ENCODE measurements at regions not wholly inside any gene's neighbourhood (a gene's known extent, or its start where the extent isn't known, plus 50 kb on each side); places are given as distances from the start of the nearest gene placed in this dataset.
"Not testable (repeated sequence)": the region's sequence is repeated elsewhere in the genome, so short reads cannot be mapped to it uniquely, and the experiment has no call there.

- H3K36me3 ChIP-seq; H3K9me3 ChIP-seq; intact Hi-C loops (cut with DNase I); ATAC-seq; DNase-seq; H3K4me1 ChIP-seq; H3K27me3 ChIP-seq; H3K4me3 ChIP-seq; H3K27ac ChIP-seq; FAIRE-seq: not testable (repeated sequence)
- 84 to 85% methylated on average over 7 of the region's 7 CpGs for WGBS, 2 donors
Observed at GRCh38 chr2:114018464-114018863, 128.6 kb downstream of the ACTR3 start.

DNA sequence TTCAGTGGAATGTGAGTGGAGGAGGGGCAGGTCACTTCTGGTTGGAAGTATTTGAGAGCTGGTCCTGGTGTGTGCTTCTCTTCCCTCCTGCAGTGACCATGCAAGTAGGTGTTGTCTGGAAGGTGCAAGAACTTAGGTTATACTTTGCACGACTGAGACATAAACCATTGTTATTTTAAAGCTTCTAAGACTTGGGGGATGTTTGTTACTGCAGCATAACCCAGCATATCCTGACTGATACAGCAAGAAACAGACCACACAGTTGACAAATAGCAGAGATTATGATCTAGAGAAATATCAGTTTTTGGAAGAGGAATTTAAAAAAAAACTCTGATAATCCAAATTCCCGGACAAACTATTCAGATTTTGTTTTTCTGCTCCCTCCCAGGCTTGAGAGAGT is 130.8 kb downstream of the ACTR3 start:
- TF ChIP-seq, protein P1, sequence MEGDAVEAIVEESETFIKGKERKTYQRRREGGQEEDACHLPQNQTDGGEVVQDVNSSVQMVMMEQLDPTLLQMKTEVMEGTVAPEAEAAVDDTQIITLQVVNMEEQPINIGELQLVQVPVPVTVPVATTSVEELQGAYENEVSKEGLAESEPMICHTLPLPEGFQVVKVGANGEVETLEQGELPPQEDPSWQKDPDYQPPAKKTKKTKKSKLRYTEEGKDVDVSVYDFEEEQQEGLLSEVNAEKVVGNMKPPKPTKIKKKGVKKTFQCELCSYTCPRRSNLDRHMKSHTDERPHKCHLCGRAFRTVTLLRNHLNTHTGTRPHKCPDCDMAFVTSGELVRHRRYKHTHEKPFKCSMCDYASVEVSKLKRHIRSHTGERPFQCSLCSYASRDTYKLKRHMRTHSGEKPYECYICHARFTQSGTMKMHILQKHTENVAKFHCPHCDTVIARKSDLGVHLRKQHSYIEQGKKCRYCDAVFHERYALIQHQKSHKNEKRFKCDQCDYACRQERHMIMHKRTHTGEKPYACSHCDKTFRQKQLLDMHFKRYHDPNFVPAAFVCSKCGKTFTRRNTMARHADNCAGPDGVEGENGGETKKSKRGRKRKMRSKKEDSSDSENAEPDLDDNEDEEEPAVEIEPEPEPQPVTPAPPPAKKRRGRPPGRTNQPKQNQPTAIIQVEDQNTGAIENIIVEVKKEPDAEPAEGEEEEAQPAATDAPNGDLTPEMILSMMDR (IDR thresholded peaks at IDR 0.05) = no peak
- no peak for FAIRE-seq
- ATAC-seq = no peak

GRCh38 chr2:114022360-114023085 is 132.6 kb downstream of the ACTR3 start:
- TF ChIP-seq, protein P1 (IDR thresholded peaks at IDR 0.05) = no peak
- H3K27ac ChIP-seq = peak overlapping the region in 1 of 4 donors; percentile 17
- ATAC-seq (peak in 3 of 4 donors; percentile 72 to 86 (median 83)), DNase-seq (no peak), FAIRE-seq (no peak)
- no peak overlapping the region for H3K4me3 ChIP-seq
- H3K4me1 ChIP-seq = no peaks in the 10 kb centered on the region
- intact Hi-C loops (cut with DNase I) = no loop called here
- H3K27me3 ChIP-seq = no peaks in the 10 kb centered on the region
- no peaks in the 10 kb centered on the region for H3K9me3 ChIP-seq
- WGBS, 2 donors = 44 to 47% methylated on average over 4 of the region's 4 CpGs
- no peaks in the 10 kb centered on the region for H3K36me3 ChIP-seq

More for the DNA sequence above, 130.8 kb downstream of the ACTR3 start:
- Histone ChIP-seq H3K27me3 (no peaks in the 10 kb centered on the region), H3K27ac (no peak overlapping the region), H3K4me1 (no peaks in the 10 kb centered on the region), H3K4me3 (no peak overlapping the region), H3K9me3 (no peaks in the 10 kb centered on the region), H3K36me3 (no peaks in the 10 kb centered on the region)
- intact Hi-C loops (cut with DNase I) = no loop called here
- no peak for DNase-seq
- 69 to 70% methylated on average over 2 of the region's 2 CpGs for WGBS, 2 donors

- 74 to 91% methylated on average over 6 of the region's 6 CpGs for WGBS, 2 donors
- Histone ChIP-seq H3K27ac (no peak overlapping the region), H3K9me3 (no peaks in the 10 kb centered on the region), H3K27me3 (no peaks in the 10 kb centered on the region), H3K36me3 (no peaks in the 10 kb centered on the region), H3K4me3 (no peak overlapping the region), H3K4me1 (no peaks in the 10 kb centered on the region)
- intact Hi-C loops (cut with DNase I) = no loop called here
- no peak for DNase-seq
- TF ChIP-seq, protein P1 (IDR thresholded peaks at IDR 0.05) = no peak
- no peak for FAIRE-seq
- ATAC-seq = no peak
Observed at GRCh38 chr2:114024326-114024725, 134.4 kb downstream of the ACTR3 start.

GRCh38 chr2:114025030-114025429 is 135.1 kb downstream of the ACTR3 start:
- no peak for ATAC-seq
- H3K27ac ChIP-seq = no peak overlapping the region
- no peaks in the 10 kb centered on the region for H3K4me1 ChIP-seq
- DNase-seq = no peak
- FAIRE-seq = no peak
- TF ChIP-seq, protein P1 (IDR thresholded peaks at IDR 0.05) = no peak
- intact Hi-C loops (cut with DNase I) = no loop called here
- H3K27me3 ChIP-seq = no peaks in the 10 kb centered on the region
- H3K9me3 ChIP-seq = no peaks in the 10 kb centered on the region
- no peaks in the 10 kb centered on the region for H3K36me3 ChIP-seq
- H3K4me3 ChIP-seq = no peak overlapping the region
- 76 to 77% methylated on average over 3 of the region's 3 CpGs for WGBS, 2 donors
